GM19351 (cell line): ENCODE measurements at regions not wholly inside any gene's neighbourhood (a gene's known extent, or its start where the extent isn't known, plus 50 kb on each side); places are given as distances from the start of the nearest gene placed in this dataset.
"Not testable (repeated sequence)": the region's sequence is repeated elsewhere in the genome, so short reads cannot be mapped to it uniquely, and the experiment has no call there.

Source experiments
- ATAC-seq: cut with Tn5 transposase; IDR thresholded peaks from one replicate; pipeline ENCODE4 v1.9.1; 2021; ENCODE audit warnings: mild to moderate bottlenecking, moderate library complexity; ENCODE audit not compliant: unreplicated experiment

- ATAC-seq, result not testable (repeated sequence)
Measured at GRCh38 chr9:2391509-2392132, 230.0 kb upstream of the VLDLR start.

GRCh38 chr9:2394087-2394741 is 227.4 kb upstream of the VLDLR start:
- not testable (repeated sequence) for ATAC-seq

- no peak for ATAC-seq
Measured at GRCh38 chr9:2395814-2396612, 225.6 kb upstream of the VLDLR start.

- ATAC-seq, result no peak
Measured at GRCh38 chr9:2396622-2397285, 224.8 kb upstream of the VLDLR start.

GRCh38 chr9:2397875-2398274 is 223.7 kb upstream of the VLDLR start:
- ATAC-seq, result not testable (repeated sequence)

- ATAC-seq, result not testable (repeated sequence)
Measured at GRCh38 chr9:2401746-2402145, 219.8 kb upstream of the VLDLR start.

GRCh38 chr9:2403701-2404100 is 217.9 kb upstream of the VLDLR start:
- ATAC-seq, result no peak

- ATAC-seq, result no peak
Measured at GRCh38 chr9:2406252-2406651, 215.3 kb upstream of the VLDLR start.

- no peak for ATAC-seq
Measured at GRCh38 chr9:2407450-2407849, 214.1 kb upstream of the VLDLR start.

- no peak for ATAC-seq
Measured at GRCh38 chr9:2411459-2412215, 209.9 kb upstream of the VLDLR start.

- no peak for ATAC-seq
Measured at GRCh38 chr9:2413160-2413805, 208.3 kb upstream of the VLDLR start.

GRCh38 chr9:2414465-2414864 is 207.1 kb upstream of the VLDLR start:
- ATAC-seq, result no peak

GRCh38 chr9:2415326-2415725 is 206.3 kb upstream of the VLDLR start:
- ATAC-seq, result no peak

GRCh38 chr9:2417730-2418129 is 203.9 kb upstream of the VLDLR start:
- no peak for ATAC-seq

- no peak for ATAC-seq
Measured at GRCh38 chr9:2418619-2419018, 203.0 kb upstream of the VLDLR start.

GRCh38 chr9:2419347-2419746 is 202.2 kb upstream of the VLDLR start:
- ATAC-seq, result no peak

GRCh38 chr9:2420543-2420942 is 201.0 kb upstream of the VLDLR start:
- no peak for ATAC-seq

GRCh38 chr9:2424619-2425033 is 197.0 kb upstream of the VLDLR start:
- ATAC-seq, result no peak

- no peak for ATAC-seq
Measured at GRCh38 chr9:2425676-2426075, 195.9 kb upstream of the VLDLR start.
